Sigmoid colon (tissue), 6 donors: ENCODE measurements at regions not wholly inside any gene's neighbourhood (a gene's known extent, or its start where the extent isn't known, plus 50 kb on each side); places are given as distances from the start of the nearest gene placed in this dataset.
A peak's percentile ranks its signal among the peaks of the same experiment; 100 is the strongest.

Experiments
- DNase-seq: peaks from one replicate; pipeline ENCODE4 v3.0.0-alpha.2; 2019
- H3K27ac ChIP-seq, 4 donors: fragments of 200-600 bp; sonication (generic); one replicate each; pipeline ENCODE4 v1.5.1; 2016 to 2019; ENCODE audit warnings: mild to moderate bottlenecking in 1 of 4
- H3K27me3 ChIP-seq, 3 donors: fragments of 200-600 bp; sonication (generic); one replicate each; pipeline ENCODE4 v1.5.1; 2019; ENCODE audit warnings: mild to moderate bottlenecking in 1 of 3
- H3K36me3 ChIP-seq, 4 donors: fragments of 200-600 bp; sonication (generic); one replicate each; pipeline ENCODE4 v1.5.1; 2016 to 2019
- H3K4me1 ChIP-seq, 4 donors: fragments of 200-600 bp; sonication (generic); one replicate each; pipeline ENCODE4 v1.5.1; 2017 to 2019
- H3K4me3 ChIP-seq, 4 donors: fragments of 200-600 bp; sonication (generic); one replicate each; pipeline ENCODE4 v1.5.1; 2017 to 2019; ENCODE audit warnings: mild to moderate bottlenecking in 2 of 4, moderate library complexity in 1 of 4
- H3K9me3 ChIP-seq, 4 donors: fragments of 200-600 bp in 3 of 4; sonication (generic) in 3 of 4; one replicate each; pipeline versions ENCODE4 v1.5.1 to v1.6.1; 2013 to 2019
- CTCF ChIP-seq, 4 experiments: fragments of 450-650 bp in 3 of 4; fragments of 200-600 bp in 1 of 4; IDR thresholded peaks; one replicate each; pipeline ENCODE4 v1.5.1; 2016 to 2019; ENCODE audit warnings: antibody characterized with exemption in 4 of 4, mild to moderate bottlenecking in 3 of 4, moderate library complexity in 2 of 4
- EP300 ChIP-seq, 4 donors: sonication (generic); formaldehyde crosslinking; IDR thresholded peaks; one replicate each; pipeline ENCODE4 v1.6.1; 2017; ENCODE audit warnings: antibody characterized with exemption in 4 of 4
- POLR2A ChIP-seq, 2 donors: fragments of 450-650 bp; IDR thresholded peaks; one replicate each; pipeline ENCODE4 v1.6.1; 2016; ENCODE audit warnings: antibody characterized with exemption in 2 of 2, mild to moderate bottlenecking in 2 of 2, moderate library complexity in 2 of 2
- POLR2AphosphoS5 ChIP-seq, 4 donors: sonication (generic); formaldehyde crosslinking; IDR thresholded peaks; one replicate each; pipeline ENCODE4 v1.6.1; 2017; ENCODE audit warnings: antibody characterized with exemption in 4 of 4
- WGBS, 2 donors: extraction: QIAGEN DNeasy Blood & Tissue Kit; methylation state at CpG; one replicate each; pipeline ENCODE4 v1.1.7; 2013; 5-methylcytosine and 5-hydroxymethylcytosine counted together
- intact Hi-C: fragments of 100-400 bp; cut with DNase I; formaldehyde crosslinking; loops from one replicate; pipeline ENCODE4 v1.15.1; 2023
- donor health status: healthy with polysubstance abuse.
- donor health status: healthy.

GRCh38 chr5:114296191-114296590 lies 65.7 kb upstream of the KCNN2 start:
- no peak overlapping the region for H3K27ac ChIP-seq
- TF ChIP-seq POLR2A (IDR thresholded peaks at IDR 0.05) = no peak
- no peak for TF ChIP-seq EP300 (IDR thresholded peaks at IDR 0.05)
- TF ChIP-seq CTCF (IDR thresholded peaks at IDR 0.05) = no peak
- no peak for TF ChIP-seq POLR2AphosphoS5 (IDR thresholded peaks at IDR 0.05)
- no peak for DNase-seq
- H3K9me3 ChIP-seq = no peaks in the 10 kb centered on the region
- H3K36me3 ChIP-seq = no peaks in the 10 kb centered on the region
- no peak overlapping the region for H3K4me3 ChIP-seq
- intact Hi-C loops = no loop called here
- no peaks in the 10 kb centered on the region for H3K27me3 ChIP-seq
- 66% methylated on average over 1 of the region's 1 CpG for WGBS, 2 donors
- H3K4me1 ChIP-seq = no peaks in the 10 kb centered on the region

- no peaks in the 10 kb centered on the region for H3K36me3 ChIP-seq
- intact Hi-C loops = no loop called here
- H3K27ac ChIP-seq = no peak overlapping the region
- TF ChIP-seq POLR2AphosphoS5 (IDR thresholded peaks at IDR 0.05) (no peak), EP300 (IDR thresholded peaks at IDR 0.05) (no peak), POLR2A (IDR thresholded peaks at IDR 0.05) (no peak), CTCF (IDR thresholded peaks at IDR 0.05) (no peak)
- no peak overlapping the region for H3K4me3 ChIP-seq
- no peaks in the 10 kb centered on the region for H3K27me3 ChIP-seq
- no peaks in the 10 kb centered on the region for H3K4me1 ChIP-seq
- WGBS, 2 donors = 50 to 82% methylated on average over 3 of the region's 3 CpGs
- H3K9me3 ChIP-seq = no peaks in the 10 kb centered on the region
- no peak for DNase-seq
Observed at GRCh38 chr5:114297915-114298314, 64.0 kb upstream of the KCNN2 start.

GRCh38 chr5:114305402-114306207 lies 56.3 kb upstream of the KCNN2 start:
- Histone ChIP-seq H3K27ac (no peak overlapping the region), H3K27me3 (no peaks in the 10 kb centered on the region), H3K36me3 (no peaks in the 10 kb centered on the region), H3K9me3 (no peaks in the 10 kb centered on the region), H3K4me1 (no peaks in the 10 kb centered on the region), H3K4me3 (no peak overlapping the region)
- 83 to 86% methylated on average over 1 of the region's 1 CpG for WGBS, 2 donors
- DNase-seq = no peak
- intact Hi-C loops = no loop called here
- TF ChIP-seq CTCF (IDR thresholded peaks at IDR 0.05) (peak in 1 of 4 experiments; percentile 41), POLR2A (IDR thresholded peaks at IDR 0.05) (no peak)

GRCh38 chr5:114308017-114308416 lies 53.9 kb upstream of the KCNN2 start:
- intact Hi-C loops = no loop called here
- WGBS, 2 donors = 69 to 75% methylated on average over 1 of the region's 1 CpG
- Histone ChIP-seq H3K4me1 (peaks cover 0 to 5% (median 2%) of the 10 kb centered on the region in 4 donors), H3K4me3 (no peak overlapping the region), H3K27ac (no peak overlapping the region), H3K36me3 (no peaks in the 10 kb centered on the region), H3K27me3 (no peaks in the 10 kb centered on the region), H3K9me3 (no peaks in the 10 kb centered on the region)
- no peak for DNase-seq
- TF ChIP-seq POLR2AphosphoS5 (IDR thresholded peaks at IDR 0.05) (no peak), CTCF (IDR thresholded peaks at IDR 0.05) (no peak), EP300 (IDR thresholded peaks at IDR 0.05) (no peak), POLR2A (IDR thresholded peaks at IDR 0.05) (no peak)

- Histone ChIP-seq H3K4me3 (no peak overlapping the region), H3K27ac (no peak overlapping the region), H3K36me3 (no peaks in the 10 kb centered on the region), H3K27me3 (no peaks in the 10 kb centered on the region), H3K9me3 (no peaks in the 10 kb centered on the region), H3K4me1 (peaks cover 0 to 5% (median 2%) of the 10 kb centered on the region in 4 donors)
- no peak for DNase-seq
- WGBS, 2 donors = 90 to 91% methylated on average over 1 of the region's 1 CpG
- no peak for TF ChIP-seq POLR2A (IDR thresholded peaks at IDR 0.05)
- TF ChIP-seq POLR2AphosphoS5 (IDR thresholded peaks at IDR 0.05) = no peak
- TF ChIP-seq EP300 (IDR thresholded peaks at IDR 0.05) = no peak
- TF ChIP-seq CTCF (IDR thresholded peaks at IDR 0.05) = no peak
- intact Hi-C loops = no loop called here
Observed at GRCh38 chr5:114308508-114308907, 53.4 kb upstream of the KCNN2 start.
